Spleen (tissue), 11 donors: ENCODE measurements at regions not wholly inside any gene's neighbourhood (a gene's known extent, or its start where the extent isn't known, plus 50 kb on each side); places are given as distances from the start of the nearest gene placed in this dataset.
A peak's percentile ranks its signal among the peaks of the same experiment; 100 is the strongest.

ENCODE experiments used
- DNase-seq: peaks from one replicate; pipeline ENCODE4 v3.0.0-alpha.2; 2020
- H3K27ac ChIP-seq, 8 donors: fragments of 200-600 bp; sonication (generic) in 7 of 8; 1 replicate in 4 of 8; 2 replicates in 4 of 8; pipeline versions ENCODE4 v1.5.0 to v1.8.0; 2016 to 2021; ENCODE audit warnings: inconsistent platforms in 4 of 8, mild to moderate bottlenecking in 4 of 8, moderate library complexity in 1 of 8
- H3K27me3 ChIP-seq, 7 donors: fragments of 200-600 bp; sonication (generic) in 6 of 7; replicated peaks in 1 of 7; 1 replicate in 4 of 7; 2 replicates in 3 of 7; pipeline versions ENCODE4 v1.5.0 to v1.8.0; 2016 to 2021; ENCODE audit warnings: inconsistent platforms in 3 of 7, mild to moderate bottlenecking in 1 of 7
- H3K36me3 ChIP-seq, 6 donors: fragments of 200-600 bp; sonication (generic) in 5 of 6; 1 replicate in 4 of 6; 2 replicates in 2 of 6; pipeline versions ENCODE4 v1.5.0 to v1.8.0; 2016 to 2021; ENCODE audit warnings: inconsistent platforms in 2 of 6
- H3K4me1 ChIP-seq, 6 donors: fragments of 200-600 bp; sonication (generic) in 5 of 6; 1 replicate in 3 of 6; 2 replicates in 3 of 6; pipeline versions ENCODE4 v1.5.0 to v1.8.0; 2016 to 2021; ENCODE audit warnings: inconsistent platforms in 3 of 6
- H3K4me3 ChIP-seq, 8 donors: fragments of 200-600 bp; sonication (generic) in 7 of 8; 1 replicate in 4 of 8; 2 replicates in 4 of 8; pipeline versions ENCODE4 v1.5.0 to v1.8.0; 2016 to 2021; ENCODE audit warnings: inconsistent platforms in 4 of 8, mild to moderate bottlenecking in 4 of 8, moderate library complexity in 2 of 8
- H3K9me3 ChIP-seq, 8 donors: fragments of 200-600 bp; sonication (generic) in 7 of 8; 1 replicate in 4 of 8; 2 replicates in 4 of 8; pipeline versions ENCODE4 v1.5.0 to v1.8.0; 2016 to 2021; ENCODE audit warnings: inconsistent platforms in 4 of 8
- CTCF ChIP-seq, 11 experiments: fragments of 200-600 bp in 7 of 11; fragments of 450-650 bp in 4 of 11; sonication (generic) in 4 of 11; IDR thresholded peaks in 8 of 11; conservative IDR thresholded peaks in 3 of 11; 1 replicate in 7 of 11; 2 replicates in 4 of 11; pipeline versions ENCODE4 v1.4.0 to v1.8.0; 2016 to 2021; ENCODE audit warnings: antibody characterized with exemption in 11 of 11, inconsistent platforms in 4 of 11, mild to moderate bottlenecking in 1 of 11
- POLR2A ChIP-seq, 3 donors: fragments of 450-650 bp; IDR thresholded peaks; one replicate each; pipeline ENCODE4 v1.5.1; 2017; ENCODE audit warnings: antibody characterized with exemption in 3 of 3, mild to moderate bottlenecking in 1 of 3
- POLR2AphosphoS5 ChIP-seq, 3 donors: sonication (generic); formaldehyde crosslinking; IDR thresholded peaks; one replicate each; pipeline ENCODE4 v1.5.1; 2017; ENCODE audit warnings: antibody characterized with exemption in 3 of 3
- WGBS, 5 donors: extraction: QIAGEN DNeasy Blood & Tissue Kit in 3 of 5; methylation state at CpG; one replicate each; pipeline versions ENCODE4 v1.1.5 to v1.1.7; 2013 to 2018; 5-methylcytosine and 5-hydroxymethylcytosine counted together
- intact Hi-C: fragments of 100-400 bp; cut with DNase I; formaldehyde crosslinking; loops from one replicate; pipeline ENCODE4 v1.15.0; 2023; ENCODE audit warnings: low total_unique reads
- donor health status: healthy with polysubstance abuse.
- donor health status: DM: no; HTN: no; CAD: no; lungs with moderate emphysema.
- donor health status: DM: no; HTN: no; CAD: no.
- donor health status: Bipolar disorder and iron deficiency.
- donor health status: healthy.
- donor health status: DM: no; HTN: no; CAD: no.
- donor health status: DM: yes; HTN: yes; CAD: no.

- H3K36me3 ChIP-seq: no peaks in the 10 kb centered on the region
- DNase-seq: no peak
- intact Hi-C loops: no loop called here
- no peak overlapping the region for H3K27ac ChIP-seq
- no peaks in the 10 kb centered on the region for H3K9me3 ChIP-seq
- TF ChIP-seq CTCF (IDR thresholded peaks at IDR 0.05 in 8 of 11, conservative IDR thresholded peaks at IDR 0.05 in 3 of 11): no peak
- no peak for TF ChIP-seq POLR2A (IDR thresholded peaks at IDR 0.05)
- no peak for TF ChIP-seq POLR2AphosphoS5 (IDR thresholded peaks at IDR 0.05)
- no peaks in the 10 kb centered on the region for H3K4me1 ChIP-seq
- no peak overlapping the region for H3K4me3 ChIP-seq
- 74 to 87% (median 84%) methylated on average over 2 of the region's 2 CpGs for WGBS, 5 donors
- H3K27me3 ChIP-seq: no peaks in the 10 kb centered on the region
These were observed 141.4 kb upstream of the BET1 start for GRCh38 chr7:94145602-94146001.

GRCh38 chr7:94146408-94146807 lies 142.3 kb upstream of the BET1 start:
- TF ChIP-seq POLR2AphosphoS5 (IDR thresholded peaks at IDR 0.05): no peak
- no peak for TF ChIP-seq POLR2A (IDR thresholded peaks at IDR 0.05)
- TF ChIP-seq CTCF (IDR thresholded peaks at IDR 0.05 in 8 of 11, conservative IDR thresholded peaks at IDR 0.05 in 3 of 11): no peak
- 85 to 93% (median 92%) methylated on average over 6 of the region's 6 CpGs for WGBS, 5 donors
- Histone ChIP-seq H3K9me3 (no peaks in the 10 kb centered on the region), H3K27ac (no peak overlapping the region), H3K36me3 (no peaks in the 10 kb centered on the region), H3K27me3 (no peaks in the 10 kb centered on the region), H3K4me3 (no peak overlapping the region), H3K4me1 (no peaks in the 10 kb centered on the region)
- intact Hi-C loops: no loop called here
- peak; percentile 48 for DNase-seq

- Histone ChIP-seq H3K27me3 (no peaks in the 10 kb centered on the region), H3K4me3 (no peak overlapping the region), H3K27ac (no peak overlapping the region), H3K9me3 (no peaks in the 10 kb centered on the region), H3K4me1 (no peaks in the 10 kb centered on the region), H3K36me3 (no peaks in the 10 kb centered on the region)
- 83 to 90% (median 85%) methylated on average over 5 of the region's 5 CpGs for WGBS, 5 donors
- intact Hi-C loops: no loop called here
- no peak for DNase-seq
- TF ChIP-seq CTCF (IDR thresholded peaks at IDR 0.05 in 8 of 11, conservative IDR thresholded peaks at IDR 0.05 in 3 of 11) (no peak), POLR2AphosphoS5 (IDR thresholded peaks at IDR 0.05) (no peak), POLR2A (IDR thresholded peaks at IDR 0.05) (no peak)
These were observed 145.8 kb upstream of the BET1 start for GRCh38 chr7:94149789-94150545.

- DNase-seq: no peak
- intact Hi-C loops: no loop called here
- TF ChIP-seq CTCF (IDR thresholded peaks at IDR 0.05 in 8 of 11, conservative IDR thresholded peaks at IDR 0.05 in 3 of 11) (no peak), POLR2AphosphoS5 (IDR thresholded peaks at IDR 0.05) (no peak), POLR2A (IDR thresholded peaks at IDR 0.05) (no peak)
- no peaks in the 10 kb centered on the region for H3K9me3 ChIP-seq
- no peaks in the 10 kb centered on the region for H3K27me3 ChIP-seq
- no peak overlapping the region for H3K27ac ChIP-seq
- H3K36me3 ChIP-seq: no peaks in the 10 kb centered on the region
- no peaks in the 10 kb centered on the region for H3K4me1 ChIP-seq
- H3K4me3 ChIP-seq: no peak overlapping the region
These were observed 150.0 kb upstream of the BET1 start for GRCh38 chr7:94154182-94154581.
